ENCODE measurements at regions not wholly inside any gene's neighbourhood (a gene's known extent, or its start where the extent isn't known, plus 50 kb on each side); places are given as distances from the start of the nearest gene placed in this dataset.

DNA sequence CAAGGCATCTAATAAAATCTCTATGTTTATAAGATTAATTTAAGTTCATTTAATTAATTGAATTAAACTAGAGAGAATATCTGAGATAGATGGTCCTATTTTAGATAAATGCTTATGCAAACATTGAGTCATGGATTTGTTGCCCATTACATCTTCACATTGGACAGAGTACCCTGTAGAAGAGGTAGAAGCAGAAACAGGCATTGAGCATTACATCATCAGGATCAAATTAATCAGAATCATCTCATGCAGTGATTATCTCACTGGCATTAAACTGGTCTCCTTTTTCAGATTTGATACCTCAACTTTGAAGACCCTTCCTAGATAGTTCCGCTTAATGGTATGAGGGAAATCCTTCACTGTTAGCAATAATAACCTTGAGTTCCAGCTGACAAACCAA, 469.6 kb upstream of the VRK2 start:
- no peak for DNase-seq (ENCODE audit: low spot score)

DNA sequence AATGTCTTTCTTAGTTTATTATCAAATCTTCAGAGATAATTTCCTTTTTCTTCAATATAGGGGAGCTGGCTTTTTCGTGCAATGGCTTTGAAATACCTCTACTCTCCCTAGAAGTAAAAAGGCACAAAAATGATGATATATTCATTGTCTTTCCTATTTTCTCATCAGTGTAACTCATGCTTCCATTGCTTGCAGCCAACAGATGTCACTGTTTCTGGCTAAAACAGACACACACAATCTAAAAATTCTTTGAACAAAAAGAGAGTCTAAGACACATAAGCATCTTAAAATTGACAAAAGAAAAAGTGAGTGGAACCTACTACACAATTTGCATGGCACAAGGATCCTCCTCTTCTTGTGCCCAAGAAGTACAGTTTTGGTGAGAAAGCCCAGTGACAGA, 448.7 kb upstream of the VRK2 start:
- no peak for DNase-seq (ENCODE audit: low spot score)

DNA sequence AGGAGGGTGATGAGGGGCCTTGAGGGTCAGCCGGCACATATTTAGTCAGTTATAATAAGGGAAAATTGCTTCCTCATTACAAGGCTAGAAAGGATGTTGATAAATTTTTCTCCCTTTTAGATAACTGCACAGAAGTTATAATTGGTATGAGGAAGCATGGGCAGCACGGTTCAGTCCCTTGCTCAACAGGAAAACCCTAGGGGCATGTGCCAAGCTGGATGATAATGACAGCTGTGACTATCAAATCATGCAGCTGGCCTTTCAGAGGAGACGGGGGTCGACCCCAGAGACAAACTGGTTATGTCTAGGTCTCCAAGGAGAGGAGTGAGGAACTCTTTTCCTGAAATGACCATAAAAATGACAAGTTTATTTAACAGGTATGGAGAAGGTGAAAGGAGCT, 448.1 kb upstream of the VRK2 start:
- DNase-seq (ENCODE audit: low spot score), result no peak

DNA sequence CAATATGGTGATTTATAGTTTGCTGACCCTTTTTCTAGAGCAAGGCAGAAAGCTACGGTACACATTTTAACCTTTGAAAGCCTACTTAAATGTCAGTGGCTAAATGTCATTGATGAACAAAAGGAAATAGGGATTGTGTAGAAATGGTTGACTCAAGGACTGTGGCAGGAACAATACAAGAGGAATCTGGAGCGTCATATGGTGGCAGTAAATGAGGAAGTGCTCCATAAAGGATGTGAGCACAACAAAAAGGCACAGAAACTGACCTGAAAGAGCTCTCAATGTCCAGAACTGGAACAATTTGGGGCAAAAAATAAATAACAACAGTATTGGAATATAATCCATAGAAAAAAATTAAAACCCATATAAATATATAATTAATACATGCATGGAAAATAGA, 443.9 kb upstream of the VRK2 start:
- no peak for DNase-seq (ENCODE audit: low spot score)

DNA sequence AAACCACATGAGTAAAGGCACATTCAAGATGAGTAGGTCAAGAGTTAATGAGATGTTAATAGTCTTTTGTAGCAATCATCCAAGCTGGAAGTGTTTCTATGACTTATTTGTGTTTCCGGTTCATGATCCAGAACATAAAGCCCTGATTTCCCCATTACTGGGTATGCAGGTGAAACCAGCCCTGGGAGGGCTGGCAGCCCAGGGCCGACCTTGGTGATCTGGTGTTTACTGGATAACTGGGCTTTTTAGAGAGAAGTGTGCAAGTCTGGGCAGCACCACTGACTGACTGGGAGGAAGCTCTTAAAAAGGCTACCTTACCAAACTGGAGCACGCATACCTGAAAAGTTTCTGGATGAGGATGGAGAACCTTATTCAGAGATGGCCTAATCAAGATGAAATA, 431.6 kb upstream of the VRK2 start:
- no peak for DNase-seq (ENCODE audit: low spot score)

DNA sequence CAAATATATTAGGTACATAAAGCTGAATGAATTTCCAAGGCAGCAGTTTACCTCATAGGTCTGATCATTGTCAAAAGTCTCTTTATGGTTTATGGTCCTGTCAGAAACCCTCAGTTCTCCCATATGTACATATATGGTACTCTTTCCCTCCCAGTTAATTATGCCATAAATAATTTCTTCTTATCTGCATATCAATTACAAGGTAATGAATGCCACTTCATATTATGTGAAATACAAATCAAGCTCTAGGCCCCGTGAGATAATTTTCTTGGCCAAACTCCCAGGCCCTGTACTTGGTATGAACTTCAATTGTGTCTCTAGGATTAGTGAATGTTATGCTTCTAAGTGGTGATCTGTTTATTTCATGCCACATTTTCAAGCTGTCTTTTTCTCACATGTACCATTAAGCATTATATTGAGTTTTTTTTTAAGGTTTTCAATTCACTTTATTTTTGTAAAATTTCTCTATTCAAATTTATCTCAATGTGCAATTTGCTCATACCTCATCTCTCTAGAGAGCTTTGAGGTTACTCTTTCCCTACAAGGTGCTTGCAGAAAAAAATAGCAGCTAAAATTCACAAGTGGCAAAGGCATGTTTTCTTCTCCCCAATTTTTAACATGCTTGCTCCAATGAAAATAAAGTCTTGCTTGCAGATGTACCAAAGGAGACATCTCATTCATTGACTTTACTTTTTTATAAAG, 430.6 kb upstream of the VRK2 start:
- no peak for DNase-seq (ENCODE audit: low spot score)

DNA sequence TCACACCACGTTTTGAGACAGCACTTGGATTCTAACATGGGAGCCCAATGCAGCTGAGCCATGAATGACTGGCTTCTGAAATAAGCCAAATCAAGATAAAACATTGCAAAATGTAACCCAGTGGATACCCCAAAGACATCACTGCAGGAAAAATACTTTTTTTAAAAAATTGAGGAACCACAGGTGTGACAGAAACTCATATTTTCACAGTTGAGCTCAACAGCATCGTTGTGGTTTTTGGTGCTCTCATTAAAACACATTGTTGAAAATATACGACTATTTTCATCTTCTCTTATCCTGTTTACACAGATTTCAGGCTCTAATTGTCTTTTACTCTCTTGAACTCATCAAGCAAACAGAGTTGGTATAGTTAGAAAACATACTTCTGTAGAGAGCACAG, 429.3 kb upstream of the VRK2 start:
- DNase-seq (ENCODE audit: low spot score), result no peak

DNA sequence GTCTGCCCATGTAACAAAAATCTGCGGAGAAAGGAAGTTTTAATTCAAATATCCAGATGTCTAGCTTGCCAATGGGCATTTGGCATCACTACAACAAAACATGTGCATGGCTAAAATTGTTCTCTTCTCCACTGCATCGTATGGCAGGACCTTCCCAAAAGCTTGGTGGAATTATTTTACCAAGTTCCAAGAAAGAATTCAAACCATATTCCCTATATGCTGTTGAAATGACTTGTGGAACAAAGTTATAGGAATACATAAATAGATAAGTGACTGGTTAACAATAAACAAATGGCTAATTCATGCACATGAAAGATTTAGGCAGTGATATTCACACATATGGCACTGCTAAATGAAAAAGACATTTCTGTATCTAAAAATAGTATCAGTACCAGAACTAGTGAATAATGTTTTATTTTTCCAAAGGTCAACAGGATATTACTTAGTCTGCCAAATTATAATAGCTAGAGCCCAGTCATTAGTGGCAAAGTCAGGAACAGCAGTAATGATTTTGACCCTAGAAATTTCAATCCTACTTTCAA, 425.4 kb upstream of the VRK2 start:
- no peak for DNase-seq (ENCODE audit: low spot score)

DNA sequence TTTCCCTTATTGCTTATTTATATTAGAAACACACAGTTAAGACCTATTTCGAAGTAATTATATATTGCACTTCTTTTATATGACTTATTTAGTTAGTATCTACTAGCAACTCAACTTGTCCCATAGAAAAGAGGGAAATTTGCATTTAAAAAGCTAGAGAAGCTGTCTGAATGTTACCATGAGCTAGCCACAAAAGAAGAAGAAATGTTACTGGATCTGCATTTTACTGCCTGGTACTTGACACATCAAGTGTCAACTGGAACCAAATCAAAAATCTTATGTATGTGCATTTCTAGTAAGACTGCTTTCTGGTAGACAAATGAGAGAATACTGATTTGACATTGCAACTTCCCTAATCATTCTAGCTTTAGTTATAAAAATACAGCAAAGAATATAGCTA, 424.6 kb upstream of the VRK2 start:
- DNase-seq (ENCODE audit: low spot score), result no peak

DNA sequence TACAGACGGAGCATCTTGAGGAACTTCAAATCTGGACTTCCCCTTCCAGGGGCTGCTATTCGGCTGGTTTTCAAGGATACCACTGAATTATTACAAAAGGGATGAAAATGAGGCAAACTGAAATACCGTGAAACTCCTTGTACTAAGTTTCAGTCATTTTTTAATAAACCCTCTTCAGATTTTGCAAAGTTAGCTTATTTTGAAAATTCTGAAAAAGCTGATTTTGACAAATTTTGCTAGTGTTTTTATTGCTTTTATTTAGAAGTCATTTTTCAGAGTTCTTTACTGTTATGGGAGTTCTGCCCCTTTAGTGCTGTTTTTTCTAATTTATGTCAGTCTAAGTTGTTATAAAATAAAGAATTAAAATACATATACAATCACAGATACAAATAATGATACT, 390.4 kb upstream of the VRK2 start:
- no peak for DNase-seq (ENCODE audit: low spot score)

DNA sequence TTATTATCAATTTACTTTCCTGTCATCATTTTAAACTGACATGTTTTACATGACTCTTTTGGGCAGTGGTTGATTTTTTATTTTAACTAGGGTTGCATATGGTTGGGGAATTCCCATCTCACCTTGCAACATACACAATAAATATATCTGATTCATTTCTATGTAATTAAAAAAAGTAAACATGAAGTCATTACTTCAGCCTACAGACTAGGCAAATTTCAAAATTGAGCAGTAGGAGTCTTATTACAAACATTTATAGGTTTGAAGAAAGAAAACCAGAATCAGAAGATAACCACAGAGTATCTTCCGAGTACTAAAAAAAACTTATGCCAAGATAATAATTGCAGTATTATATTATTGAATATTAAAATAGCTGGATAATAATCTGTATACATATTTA, 377.0 kb upstream of the VRK2 start:
- DNase-seq (ENCODE audit: low spot score), result no peak

DNA sequence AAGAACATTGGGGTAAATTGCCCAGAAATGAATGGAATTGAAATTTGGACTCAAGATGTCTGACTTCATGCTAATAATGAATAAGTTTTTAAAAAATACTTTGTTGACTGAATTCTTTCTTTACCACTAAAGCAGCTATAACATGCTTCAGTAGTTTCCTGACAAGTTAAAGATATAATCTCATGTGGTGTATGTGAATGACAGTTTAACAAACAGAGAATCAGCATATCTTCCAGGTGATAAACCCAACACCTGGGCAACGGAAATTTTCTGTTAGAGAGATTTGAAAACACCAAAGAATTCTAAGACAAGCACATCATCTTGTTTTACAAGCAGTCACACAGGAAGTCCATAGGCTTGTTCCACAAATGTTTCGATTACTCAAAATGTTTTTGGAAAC, 372.6 kb upstream of the VRK2 start:
- no peak for DNase-seq (ENCODE audit: low spot score)

DNA sequence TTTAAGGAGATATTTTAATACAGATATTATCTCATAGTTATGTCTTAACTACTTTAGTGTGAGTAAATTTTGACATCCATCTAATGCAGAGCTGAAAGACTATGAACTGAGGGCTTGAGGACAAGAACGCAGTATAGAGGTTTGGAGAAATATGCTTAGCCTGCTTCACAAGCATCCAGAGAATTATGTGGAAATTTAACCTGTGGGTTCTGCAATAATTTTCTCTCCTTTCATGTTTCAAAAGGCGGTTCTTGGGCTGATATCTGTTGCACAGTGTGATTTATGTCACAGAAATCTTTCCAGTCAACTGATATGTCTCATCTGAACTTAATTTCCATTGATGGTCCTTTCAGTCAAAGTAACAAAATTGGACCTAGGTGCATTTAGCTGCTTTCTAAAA, 371.9 kb upstream of the VRK2 start:
- DNase-seq (ENCODE audit: low spot score), result no peak

DNA sequence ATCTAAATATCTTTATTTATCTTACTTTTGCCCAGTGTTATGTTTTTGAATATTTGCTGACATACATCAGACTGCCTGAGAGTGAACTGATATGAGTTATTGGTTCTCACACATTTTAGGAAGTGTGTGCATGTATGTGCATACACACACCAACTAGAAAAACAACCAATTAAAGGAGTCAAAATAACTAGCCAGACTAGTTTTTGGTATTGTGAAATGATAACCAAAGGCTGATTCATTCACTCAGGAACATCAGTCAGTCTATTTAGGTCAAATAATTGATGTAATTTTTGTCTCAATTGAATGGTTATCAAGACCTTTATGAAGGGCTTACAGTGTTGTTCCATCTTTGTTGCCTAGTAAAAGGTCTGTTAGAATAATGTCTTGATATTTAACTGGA, 369.3 kb upstream of the VRK2 start:
- DNase-seq (ENCODE audit: low spot score), result no peak

DNA sequence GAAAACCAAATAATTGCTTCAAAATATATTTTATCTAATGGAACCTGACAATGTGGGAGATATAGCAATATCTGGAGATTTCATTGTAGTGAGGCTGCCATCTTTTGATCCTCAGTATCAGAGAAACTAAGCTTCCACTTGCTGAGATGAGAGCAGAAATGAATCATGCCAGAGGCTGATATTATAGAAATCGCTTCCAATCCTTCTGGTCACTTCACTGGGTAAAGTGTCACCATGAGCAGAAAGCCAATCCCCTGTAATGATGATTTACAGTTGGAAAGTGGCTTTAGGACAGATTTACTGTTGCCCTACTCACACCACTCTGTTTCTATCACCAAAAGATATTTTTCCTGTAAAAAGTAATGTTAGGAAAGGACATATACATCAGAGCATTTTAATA, 365.0 kb upstream of the VRK2 start:
- no peak for DNase-seq (ENCODE audit: low spot score)

DNA sequence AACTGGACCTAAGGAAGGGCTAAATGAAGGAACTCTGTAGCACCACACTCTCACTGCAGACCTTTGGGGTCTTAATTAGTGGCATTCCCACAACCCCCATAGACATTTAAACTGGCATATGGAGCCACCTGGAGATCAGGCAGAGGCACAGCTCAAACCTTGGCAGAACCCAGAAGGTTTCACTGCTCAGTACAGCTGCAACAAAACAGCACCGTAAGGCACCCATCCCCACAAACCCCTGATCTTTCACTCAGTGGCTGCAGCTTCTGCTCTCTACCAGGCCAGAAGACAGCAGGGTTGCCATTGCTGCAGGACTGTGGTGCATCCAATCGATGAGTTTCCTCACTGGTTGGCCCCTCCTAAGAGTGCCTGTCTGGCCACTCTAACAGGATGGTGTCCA, 361.6 kb upstream of the VRK2 start:
- no peak for DNase-seq (ENCODE audit: low spot score)

DNA sequence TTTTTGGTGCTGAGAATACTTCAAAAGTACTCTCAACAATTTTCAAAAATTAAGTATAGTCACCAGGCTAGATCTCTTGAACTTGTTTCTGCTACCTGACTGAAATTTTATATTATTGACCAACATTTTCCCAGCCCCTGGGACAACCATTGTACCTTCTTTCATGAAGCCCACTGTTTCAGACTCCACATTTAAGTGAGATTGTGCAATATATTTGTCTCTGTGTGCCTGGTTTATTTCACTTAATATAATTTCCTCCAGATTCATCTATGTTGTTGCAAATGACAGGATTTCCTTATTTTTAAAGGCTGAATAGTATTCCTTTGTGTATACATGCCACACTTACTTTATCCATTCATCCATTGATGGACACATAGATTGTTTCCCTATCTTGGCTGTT, 354.2 kb upstream of the VRK2 start:
- DNase-seq (ENCODE audit: low spot score), result no peak

DNA sequence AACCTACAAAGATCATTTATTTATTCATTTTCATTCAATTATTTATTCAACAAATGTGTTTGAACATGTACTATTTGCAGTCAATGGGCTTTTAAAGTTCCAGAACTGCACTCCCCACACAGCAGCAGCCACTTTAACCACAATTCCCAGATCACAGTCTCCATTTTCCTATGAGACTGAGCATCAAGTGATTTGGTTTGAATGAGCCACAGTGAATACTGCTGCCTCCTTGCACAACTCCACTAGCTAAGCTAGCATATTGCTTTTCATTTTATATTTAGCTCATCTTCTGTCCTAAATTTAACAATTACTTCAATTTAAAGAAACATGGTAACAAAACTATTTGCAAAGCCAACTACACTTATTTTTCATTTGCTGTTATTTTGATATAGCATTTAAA, 353.4 kb upstream of the VRK2 start:
- no peak for DNase-seq (ENCODE audit: low spot score)

DNA sequence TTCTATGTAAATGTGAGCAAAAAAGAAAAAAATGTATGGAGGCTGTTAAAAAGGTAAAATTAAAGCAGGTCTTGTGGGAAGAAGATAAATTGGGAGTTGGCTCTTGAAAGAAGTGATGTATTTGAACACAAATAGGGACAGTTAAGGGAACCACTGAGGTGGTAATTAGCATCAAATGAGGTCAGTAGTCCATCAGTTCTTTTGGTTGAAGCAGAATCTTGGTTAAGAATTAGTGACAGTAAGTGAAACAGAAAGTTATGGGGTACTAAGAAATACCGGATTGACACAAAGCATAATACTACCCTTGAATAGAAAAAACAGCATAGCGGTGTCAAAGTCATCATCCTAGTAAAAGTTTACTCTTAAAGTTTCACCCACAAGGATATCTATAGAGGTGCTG, 352.6 kb upstream of the VRK2 start:
- DNase-seq (ENCODE audit: low spot score), result no peak

DNA sequence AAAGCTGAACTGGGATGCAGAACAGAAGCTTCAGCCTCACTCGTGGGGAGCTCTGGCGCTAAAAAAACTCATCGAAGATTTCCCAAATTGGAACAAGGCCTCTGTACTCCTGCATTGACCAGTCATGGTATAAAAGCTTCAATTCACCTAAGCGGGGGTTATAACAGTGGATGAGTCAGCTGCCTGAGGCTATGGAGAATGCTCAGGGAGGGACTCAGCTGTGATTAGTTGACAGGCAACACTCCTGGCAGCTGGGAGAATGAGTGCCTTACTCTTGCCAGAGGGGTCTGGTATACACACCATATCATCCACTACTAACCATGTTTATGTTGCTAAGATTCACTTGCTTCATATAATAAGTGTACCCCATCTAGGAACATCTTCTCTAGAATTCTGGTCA, 350.6 kb upstream of the VRK2 start:
- no peak for DNase-seq (ENCODE audit: low spot score)

DNA sequence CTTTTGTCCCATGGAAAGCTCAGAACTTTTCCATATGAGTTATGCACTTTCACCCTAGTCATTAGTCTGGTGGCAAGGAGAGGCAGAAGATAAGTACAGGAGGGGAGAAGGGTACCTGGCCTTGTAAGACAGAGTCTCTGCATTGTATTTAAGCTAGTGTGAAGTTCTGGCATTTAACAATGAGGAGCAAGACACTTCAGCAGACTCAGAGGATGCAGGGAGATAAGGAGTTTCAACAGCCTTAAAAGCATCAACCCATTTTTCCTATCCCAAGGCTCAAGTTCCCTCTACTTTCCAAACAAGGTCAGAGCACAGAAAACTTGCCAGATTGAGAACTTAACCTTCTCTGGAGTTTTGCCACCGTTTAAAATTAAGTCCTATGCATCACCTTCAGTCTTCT, 348.2 kb upstream of the VRK2 start:
- no peak for DNase-seq (ENCODE audit: low spot score)

DNA sequence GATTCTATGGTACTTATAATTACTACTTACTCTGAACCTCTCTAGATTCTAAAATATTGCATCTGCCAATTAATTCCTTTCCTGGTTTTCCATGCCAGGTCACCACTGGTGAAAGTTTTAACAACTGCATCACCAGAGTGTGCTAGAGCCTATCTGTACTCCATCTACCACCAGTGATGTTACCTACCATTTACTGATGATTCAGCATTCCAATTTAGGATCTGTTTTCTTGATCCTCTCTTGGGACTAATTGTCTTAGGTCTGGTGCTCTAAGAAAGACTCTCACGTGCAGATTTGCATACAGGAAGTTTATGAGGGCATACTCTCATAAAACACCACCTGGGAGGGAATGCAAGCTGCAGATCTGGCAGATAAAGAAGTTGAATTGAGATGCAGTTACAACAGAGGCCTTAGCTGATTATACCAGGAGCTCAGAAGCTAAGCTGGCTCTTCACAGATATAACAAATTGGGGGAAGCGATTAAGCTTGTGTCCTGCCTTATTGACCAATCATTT, 347.6 kb upstream of the VRK2 start:
- DNase-seq (ENCODE audit: low spot score), result no peak

DNA sequence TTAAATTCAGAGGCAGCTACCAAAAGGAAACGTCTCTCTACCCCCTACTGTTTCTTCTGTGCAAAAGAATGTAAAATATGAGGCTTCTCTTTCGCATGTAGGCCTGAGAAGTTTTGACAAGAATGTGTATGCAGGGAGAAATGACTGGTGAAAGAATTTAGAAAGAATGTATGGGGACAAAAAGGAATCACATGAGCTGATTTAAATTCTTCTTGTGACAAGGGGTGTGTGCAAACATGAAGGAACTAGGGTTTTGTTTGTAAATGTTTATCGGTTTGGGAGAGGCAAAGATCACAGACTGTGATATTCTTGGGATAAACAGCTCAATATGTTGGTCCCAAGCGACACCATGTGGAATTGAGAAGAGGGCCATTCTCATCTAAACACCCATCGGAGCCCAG, 345.2 kb upstream of the VRK2 start:
- peak; percentile 16 for DNase-seq (ENCODE audit: low spot score)

DNA sequence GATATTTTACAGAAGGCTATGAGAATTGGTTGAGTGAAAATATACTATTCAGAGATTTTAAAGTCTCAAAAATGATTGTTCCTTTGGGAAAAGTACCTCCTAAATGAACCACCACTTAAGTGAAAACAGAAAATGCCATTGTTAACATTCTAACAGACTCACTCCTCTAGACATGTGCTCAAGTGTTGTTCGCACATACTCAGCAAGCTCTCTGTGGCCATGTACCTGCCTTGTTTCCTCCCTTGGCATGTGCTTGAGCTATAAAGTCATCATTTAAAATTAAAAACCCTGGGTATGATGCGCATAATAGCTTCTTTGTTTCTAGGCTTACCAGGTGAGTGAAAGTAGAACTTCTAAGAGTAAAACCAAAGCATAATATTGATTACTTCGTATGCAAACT, 343.2 kb upstream of the VRK2 start:
- DNase-seq (ENCODE audit: low spot score), result no peak

Data from iPS-NIHi11 (cell line).